ENCODE measurements at regions not wholly inside any gene's neighbourhood (a gene's known extent, or its start where the extent isn't known, plus 50 kb on each side); places are given as distances from the start of the nearest gene placed in this dataset.

DNA sequence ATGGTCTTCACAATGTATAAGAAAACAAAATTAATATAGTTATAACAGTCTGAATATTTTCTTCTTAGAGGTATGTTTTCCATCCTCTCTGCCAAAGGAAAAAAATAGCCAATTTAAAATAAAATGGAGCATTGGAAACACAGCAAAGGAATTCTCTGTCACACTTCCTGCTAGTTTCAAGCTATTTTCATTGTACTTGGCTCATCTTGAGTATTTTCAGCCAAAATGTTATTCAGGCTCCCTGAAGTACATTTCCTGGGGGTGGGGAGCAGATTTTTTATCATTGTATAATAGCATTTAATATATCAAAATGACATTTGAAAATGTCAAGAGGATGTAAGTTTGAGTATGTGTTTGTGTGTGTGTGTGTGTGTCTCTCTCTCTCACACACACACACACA lies 463.6 kb upstream of the REG3G start:
- TF ChIP-seq, protein P1, sequence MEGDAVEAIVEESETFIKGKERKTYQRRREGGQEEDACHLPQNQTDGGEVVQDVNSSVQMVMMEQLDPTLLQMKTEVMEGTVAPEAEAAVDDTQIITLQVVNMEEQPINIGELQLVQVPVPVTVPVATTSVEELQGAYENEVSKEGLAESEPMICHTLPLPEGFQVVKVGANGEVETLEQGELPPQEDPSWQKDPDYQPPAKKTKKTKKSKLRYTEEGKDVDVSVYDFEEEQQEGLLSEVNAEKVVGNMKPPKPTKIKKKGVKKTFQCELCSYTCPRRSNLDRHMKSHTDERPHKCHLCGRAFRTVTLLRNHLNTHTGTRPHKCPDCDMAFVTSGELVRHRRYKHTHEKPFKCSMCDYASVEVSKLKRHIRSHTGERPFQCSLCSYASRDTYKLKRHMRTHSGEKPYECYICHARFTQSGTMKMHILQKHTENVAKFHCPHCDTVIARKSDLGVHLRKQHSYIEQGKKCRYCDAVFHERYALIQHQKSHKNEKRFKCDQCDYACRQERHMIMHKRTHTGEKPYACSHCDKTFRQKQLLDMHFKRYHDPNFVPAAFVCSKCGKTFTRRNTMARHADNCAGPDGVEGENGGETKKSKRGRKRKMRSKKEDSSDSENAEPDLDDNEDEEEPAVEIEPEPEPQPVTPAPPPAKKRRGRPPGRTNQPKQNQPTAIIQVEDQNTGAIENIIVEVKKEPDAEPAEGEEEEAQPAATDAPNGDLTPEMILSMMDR (conservative IDR thresholded peaks at IDR 0.05; ENCODE audit: low read length) = no peak
- TF ChIP-seq EZH2phosphoT487 (IDR thresholded peaks at IDR 0.05; ENCODE audit: borderline replicate concordance) = no peak

All from Loucy (cell line).